ENCODE measurements at regions not wholly inside any gene's neighbourhood (a gene's known extent, or its start where the extent isn't known, plus 50 kb on each side); places are given as distances from the start of the nearest gene placed in this dataset.

DNA sequence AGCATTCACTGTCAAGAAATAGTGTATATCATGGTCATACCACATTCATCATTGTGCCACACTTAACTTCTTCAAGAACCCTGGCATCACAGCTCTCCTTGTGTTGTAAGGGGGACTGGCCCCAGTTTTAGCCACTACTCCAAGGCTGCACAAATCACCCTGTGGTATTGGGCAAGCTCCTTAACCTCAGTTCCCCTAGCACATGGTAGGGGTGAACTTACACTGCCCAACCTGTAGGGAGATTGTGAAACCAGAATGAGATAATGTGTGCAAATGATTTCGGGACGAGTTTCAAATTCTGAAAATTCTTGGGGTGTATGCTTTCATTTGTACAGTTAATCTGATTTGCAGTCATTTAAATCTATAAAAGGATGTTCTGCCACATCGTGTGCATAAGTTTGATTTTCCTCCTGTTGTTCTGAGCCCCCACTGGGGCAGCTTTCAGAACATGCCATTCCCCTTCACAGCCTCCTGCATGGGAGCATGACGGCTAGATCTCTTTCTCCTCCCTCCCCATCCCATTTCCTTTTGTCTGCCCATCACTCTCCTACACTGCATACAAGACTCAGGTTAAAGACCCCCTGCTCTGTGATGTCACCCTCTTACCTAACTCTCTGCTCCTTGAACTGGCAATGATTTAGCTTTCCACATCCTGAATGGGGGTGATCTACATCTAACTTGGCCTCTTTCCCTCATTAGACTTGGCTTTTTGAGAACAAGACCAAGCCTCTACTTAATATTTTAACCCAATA lies 290.3 kb downstream of the CHRM3 start:
- intact Hi-C loops (cut with micrococcal nuclease) = no loop called here

DNA sequence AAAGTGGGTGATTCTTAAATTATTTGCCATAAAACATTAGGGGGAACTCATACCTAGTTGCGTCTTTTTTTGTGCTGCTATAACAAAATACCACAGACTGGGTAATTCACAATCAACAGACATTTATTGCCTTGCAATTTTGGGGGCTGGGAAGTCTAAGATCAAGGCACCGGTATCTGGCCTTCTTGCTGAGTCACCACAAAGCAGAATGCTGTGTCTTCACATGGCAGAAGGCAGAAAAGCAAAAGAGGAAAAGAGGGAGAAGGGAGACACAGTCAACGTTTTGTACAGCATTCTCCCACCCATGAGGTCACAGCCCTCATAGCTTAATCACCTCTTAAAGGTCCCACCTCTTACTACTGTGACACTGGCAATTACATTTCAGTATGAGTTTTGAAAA lies 291.0 kb downstream of the CHRM3 start:
- intact Hi-C loops (cut with micrococcal nuclease) = no loop called here

- intact Hi-C loops (cut with micrococcal nuclease) = no loop called here
These were observed 291.8 kb downstream of the CHRM3 start for GRCh38 chr1:239678181-239678580.

DNA sequence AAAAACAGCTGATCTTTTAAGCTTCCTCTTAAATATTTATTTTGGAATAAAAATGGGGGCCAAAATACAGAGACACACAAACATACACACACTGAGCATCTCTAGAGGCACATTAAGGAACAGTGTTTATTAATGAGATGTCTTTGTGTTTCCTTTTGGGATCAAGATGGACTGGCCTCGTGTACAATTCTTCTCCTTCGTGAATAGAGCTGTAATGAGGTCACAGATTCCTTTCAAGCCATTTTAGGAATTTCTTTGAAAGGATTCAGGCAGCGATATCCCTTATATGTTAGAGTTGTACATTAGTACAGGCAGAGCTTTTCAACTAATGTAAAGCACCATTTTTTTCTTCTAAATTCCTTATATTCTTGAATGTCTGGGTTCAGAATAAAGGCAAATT lies 295.7 kb downstream of the CHRM3 start:
- intact Hi-C loops (cut with micrococcal nuclease) = no loop called here

GRCh38 chr1:239682960-239683359 lies 296.6 kb downstream of the CHRM3 start:
- intact Hi-C loops (cut with micrococcal nuclease) = no loop called here

- intact Hi-C loops (cut with micrococcal nuclease) = no loop called here
These were observed 300.0 kb downstream of the CHRM3 start for GRCh38 chr1:239686386-239686785.

DNA sequence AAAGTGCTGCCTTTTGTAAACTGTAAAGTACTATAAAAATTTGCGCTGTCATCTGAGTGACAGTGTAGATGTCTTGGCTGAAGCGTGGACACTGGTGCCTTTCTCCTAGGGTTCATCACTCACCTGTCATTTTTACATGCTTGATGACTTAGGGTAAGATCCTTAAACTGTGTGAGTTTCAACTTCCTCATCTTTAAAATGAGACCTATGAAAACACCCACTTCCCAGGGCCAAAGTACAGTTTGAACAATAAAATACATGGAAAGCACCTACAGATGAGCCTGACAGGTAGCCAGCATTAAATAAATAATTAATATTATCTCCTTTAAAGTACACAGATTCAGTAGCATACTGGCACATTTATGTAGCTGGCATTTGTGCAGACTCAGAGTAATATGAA lies 309.9 kb downstream of the CHRM3 start:
- intact Hi-C loops (cut with micrococcal nuclease) = no loop called here

DNA sequence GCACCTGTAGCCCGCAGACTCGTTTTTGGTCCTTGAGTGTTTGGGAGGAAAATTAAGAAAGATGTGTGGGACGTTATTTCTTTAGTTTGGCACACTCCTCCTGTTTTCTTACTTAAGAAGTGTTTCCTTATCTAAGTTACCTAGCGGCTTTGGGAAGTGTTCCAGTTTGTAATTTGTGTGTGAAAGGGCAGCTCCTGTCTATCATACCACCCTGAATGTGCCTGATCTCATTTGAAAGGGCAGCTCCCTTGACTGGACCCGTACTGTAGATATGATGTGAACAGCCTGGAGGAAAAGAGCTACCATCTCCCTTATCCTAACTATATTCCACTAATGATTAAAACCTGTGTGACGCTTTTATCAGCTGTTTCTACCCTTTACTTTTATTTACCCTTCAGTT lies 314.3 kb downstream of the CHRM3 start:
- intact Hi-C loops (cut with micrococcal nuclease) = no loop called here

GRCh38 chr1:239703075-239703474 lies 316.7 kb downstream of the CHRM3 start:
- intact Hi-C loops (cut with micrococcal nuclease) = no loop called here

- intact Hi-C loops (cut with micrococcal nuclease) = no loop called here
These were observed 320.0 kb downstream of the CHRM3 start for GRCh38 chr1:239706245-239706892.

DNA sequence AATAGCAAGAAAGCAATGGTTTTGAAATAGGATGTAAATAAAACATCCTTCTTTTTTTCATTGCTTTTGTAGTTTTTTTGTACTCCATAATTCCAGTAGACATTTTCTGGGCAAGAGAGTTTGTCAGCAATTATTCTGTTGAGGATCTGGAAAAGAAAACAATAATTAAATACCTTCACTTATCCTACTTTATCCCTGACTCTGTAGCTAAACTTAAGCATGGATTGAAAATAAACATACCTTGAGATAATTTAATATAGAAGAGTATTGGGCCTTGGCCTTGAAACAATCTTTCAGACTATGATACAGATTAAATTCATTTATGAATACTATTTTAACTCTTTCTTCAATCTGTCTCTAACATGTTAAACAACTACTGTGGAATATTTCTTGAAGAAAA lies 321.2 kb downstream of the CHRM3 start:
- intact Hi-C loops (cut with micrococcal nuclease) = no loop called here

DNA sequence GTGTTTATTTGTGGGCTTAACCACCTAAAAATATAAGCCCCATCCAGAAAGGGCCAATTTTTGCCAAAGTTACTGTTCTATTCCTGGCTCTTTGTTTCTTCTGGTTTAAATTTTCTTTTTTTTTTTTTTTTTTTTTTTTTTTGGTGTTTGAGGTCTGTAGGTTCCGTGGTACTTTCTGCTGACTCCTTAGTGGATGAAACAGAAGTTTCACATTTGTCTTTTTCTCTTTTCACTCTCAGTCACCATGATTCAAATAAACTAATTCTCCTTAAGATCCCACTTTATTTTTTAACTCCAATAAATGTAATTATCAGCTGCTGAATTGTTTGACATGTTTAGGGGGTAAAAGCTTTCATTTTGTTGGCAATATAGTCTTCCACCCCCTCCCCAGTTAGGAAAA lies 322.3 kb downstream of the CHRM3 start:
- intact Hi-C loops (cut with micrococcal nuclease) = loop anchor here (1.0 kb wide), 1 partner anchor 11 kb away; no protein-coding TSS in a partner anchor

DNA sequence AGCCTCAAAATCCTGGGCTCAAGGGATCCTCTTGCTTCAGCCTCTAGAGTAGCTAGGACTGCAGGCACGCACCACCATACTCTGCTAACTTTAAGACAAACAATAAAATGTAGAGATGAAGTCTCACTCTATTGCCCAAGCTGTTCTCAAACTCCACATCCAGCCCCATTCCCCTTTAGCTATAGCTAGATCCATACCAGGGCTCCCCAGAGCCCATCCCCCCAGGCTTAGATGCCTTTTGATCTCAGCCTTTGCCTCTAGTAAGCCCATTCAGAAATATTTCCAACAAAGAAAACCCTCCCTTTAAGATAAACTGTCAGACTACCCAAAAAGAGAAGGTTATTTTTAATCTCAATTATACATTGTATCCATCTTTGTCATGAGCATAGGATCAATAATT lies 325.4 kb downstream of the CHRM3 start:
- intact Hi-C loops (cut with micrococcal nuclease) = no loop called here

- intact Hi-C loops (cut with micrococcal nuclease) = loop anchor here (5.0 kb wide), 2 partner anchors 170 to 180 kb away; no protein-coding TSS in a partner anchor
These were observed 330.9 kb downstream of the CHRM3 start for GRCh38 chr1:239717097-239717917.

GRCh38 chr1:239717918-239718184 lies 331.5 kb downstream of the CHRM3 start:
- intact Hi-C loops (cut with micrococcal nuclease) = loop anchor here (2.0 to 5.0 kb wide), 4 partner anchors 97 to 179 kb away; no protein-coding TSS in a partner anchor

- intact Hi-C loops (cut with micrococcal nuclease) = loop anchor here (2.0 to 5.0 kb wide), 4 partner anchors 96 to 179 kb away; no protein-coding TSS in a partner anchor
These were observed 332.2 kb downstream of the CHRM3 start for GRCh38 chr1:239718571-239718970.

- intact Hi-C loops (cut with micrococcal nuclease) = loop anchor here (1.0 to 5.0 kb wide), 5 partner anchors 10 to 178 kb away; no protein-coding TSS in a partner anchor
These were observed 332.7 kb downstream of the CHRM3 start for GRCh38 chr1:239718997-239719628.

- intact Hi-C loops (cut with micrococcal nuclease) = loop anchor here (1.0 to 5.0 kb wide), 6 partner anchors 10 to 178 kb away; no protein-coding TSS in a partner anchor
These were observed 333.4 kb downstream of the CHRM3 start for GRCh38 chr1:239719642-239720258.

GRCh38 chr1:239722035-239722434 lies 335.7 kb downstream of the CHRM3 start:
- intact Hi-C loops (cut with micrococcal nuclease) = no loop called here

DNA sequence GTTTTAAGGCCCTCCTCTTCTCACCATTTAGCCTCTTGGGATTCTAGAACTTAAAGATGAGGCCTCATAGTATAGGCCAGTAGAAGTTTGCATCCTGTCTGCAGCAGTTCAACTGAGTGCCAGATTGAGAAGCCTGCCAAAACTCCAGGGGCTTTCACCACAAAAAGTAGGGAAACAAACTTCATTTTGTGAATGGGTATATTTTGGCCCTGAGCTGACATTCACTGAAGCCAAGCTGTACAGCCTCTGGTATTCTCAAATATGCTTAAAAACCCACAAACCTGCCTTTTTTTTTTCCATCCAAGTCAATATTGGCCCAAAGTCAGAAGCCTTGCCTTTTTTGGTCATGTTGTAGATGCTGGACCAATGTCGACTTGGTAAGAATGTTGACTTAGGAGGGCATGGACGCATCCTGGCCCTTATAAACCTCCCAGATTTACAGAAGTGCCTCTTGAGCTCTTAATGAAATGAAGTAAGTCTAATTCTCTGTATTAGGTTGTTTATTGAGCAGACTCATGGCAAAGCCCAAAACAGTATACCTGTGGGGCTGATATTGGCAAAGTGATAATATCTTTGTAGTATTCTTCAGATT lies 337.5 kb downstream of the CHRM3 start:
- intact Hi-C loops (cut with micrococcal nuclease) = no loop called here

DNA sequence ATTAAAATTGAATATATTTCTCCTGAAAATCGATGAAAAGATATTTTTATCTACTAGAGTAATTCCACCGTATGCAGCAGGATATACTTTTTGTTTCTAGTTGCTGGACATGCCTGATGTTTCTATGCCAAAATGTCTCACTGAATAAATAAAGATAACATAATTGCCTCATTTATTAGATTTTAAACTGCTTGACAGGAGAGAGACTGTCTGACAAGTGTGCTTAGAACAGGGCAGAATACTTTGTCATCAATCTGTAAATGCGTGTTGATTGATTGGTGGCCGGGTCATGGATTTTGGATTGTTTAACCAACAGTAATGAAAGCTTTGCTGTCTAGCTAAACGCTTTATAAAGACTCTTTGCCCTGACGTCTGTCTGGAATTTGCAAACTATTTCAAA lies 339.0 kb downstream of the CHRM3 start:
- intact Hi-C loops (cut with micrococcal nuclease) = no loop called here
